CMK (cell line): ENCODE measurements at regions not wholly inside any gene's neighbourhood (a gene's known extent, or its start where the extent isn't known, plus 50 kb on each side); places are given as distances from the start of the nearest gene placed in this dataset.
A peak's percentile ranks its signal among the peaks of the same experiment; 100 is the strongest.

Experiments
- DNase-seq: peaks from one replicate; pipeline ENCODE4 v3.0.0-alpha.2; 2010; ENCODE audit warnings: low read depth

- DNase-seq: no peak
These were observed 169.4 kb downstream of the FOXL1 start for GRCh38 chr16:86747761-86748160.

GRCh38 chr16:86748652-86749051 is 170.3 kb downstream of the FOXL1 start:
- DNase-seq: no peak

- no peak for DNase-seq
These were observed 173.0 kb downstream of the FOXL1 start for GRCh38 chr16:86751076-86752030.

- no peak for DNase-seq
These were observed 174.3 kb downstream of the FOXL1 start for GRCh38 chr16:86752582-86753175.

GRCh38 chr16:86753399-86753798 is 175.1 kb downstream of the FOXL1 start:
- no peak for DNase-seq

GRCh38 chr16:86755571-86756006 is 177.2 kb downstream of the FOXL1 start:
- no peak for DNase-seq

- DNase-seq: no peak
These were observed 178.7 kb downstream of the FOXL1 start for GRCh38 chr16:86756882-86757703.

- no peak for DNase-seq
These were observed 179.3 kb downstream of the FOXL1 start for GRCh38 chr16:86757704-86758040.

- DNase-seq: no peak
These were observed 180.6 kb downstream of the FOXL1 start for GRCh38 chr16:86758932-86759331.

GRCh38 chr16:86761111-86762031 is 183.0 kb downstream of the FOXL1 start:
- DNase-seq: peak; percentile 4

GRCh38 chr16:86762095-86762494 is 183.7 kb downstream of the FOXL1 start:
- DNase-seq: no peak

- DNase-seq: no peak
These were observed 185.5 kb downstream of the FOXL1 start for GRCh38 chr16:86763819-86764218.

- no peak for DNase-seq
These were observed 186.2 kb downstream of the FOXL1 start for GRCh38 chr16:86764551-86764950.

GRCh38 chr16:86765389-86766026 is 187.2 kb downstream of the FOXL1 start:
- no peak for DNase-seq

- DNase-seq: no peak
These were observed 188.4 kb downstream of the FOXL1 start for GRCh38 chr16:86766700-86767099.

- no peak for DNase-seq
These were observed 190.0 kb downstream of the FOXL1 start for GRCh38 chr16:86768228-86768791.

GRCh38 chr16:86768999-86769398 is 190.7 kb downstream of the FOXL1 start:
- no peak for DNase-seq

- no peak for DNase-seq
These were observed 193.4 kb downstream of the FOXL1 start for GRCh38 chr16:86771506-86772460.

GRCh38 chr16:86772671-86773353 is 194.5 kb downstream of the FOXL1 start:
- DNase-seq: no peak
